HG02610 (cell line): ENCODE measurements at regions not wholly inside any gene's neighbourhood (a gene's known extent, or its start where the extent isn't known, plus 50 kb on each side); places are given as distances from the start of the nearest gene placed in this dataset.

Source experiments
- ATAC-seq: cut with Tn5 transposase; IDR thresholded peaks from one replicate; pipeline ENCODE4 v1.9.1; 2021; ENCODE audit warnings: mild to moderate bottlenecking, moderate library complexity; ENCODE audit not compliant: unreplicated experiment

GRCh38 chr13:74449811-74450524 is 315.8 kb upstream of the KLF12 start:
- ATAC-seq: no peak

- no peak for ATAC-seq
Observed at GRCh38 chr13:74444864-74445479, 310.8 kb upstream of the KLF12 start.

- no peak for ATAC-seq
Observed at GRCh38 chr13:74444161-74444571, 310.0 kb upstream of the KLF12 start.

- no peak for ATAC-seq
Observed at GRCh38 chr13:74443631-74444030, 309.4 kb upstream of the KLF12 start.

- no peak for ATAC-seq
Observed at GRCh38 chr13:74442751-74443150, 308.5 kb upstream of the KLF12 start.

GRCh38 chr13:74438901-74439300 is 304.7 kb upstream of the KLF12 start:
- ATAC-seq: no peak

- ATAC-seq: no peak
Observed at GRCh38 chr13:74434782-74435181, 300.6 kb upstream of the KLF12 start.

- ATAC-seq: no peak
Observed at GRCh38 chr13:74424455-74424854, 290.3 kb upstream of the KLF12 start.

GRCh38 chr13:74423434-74423833 is 289.2 kb upstream of the KLF12 start:
- ATAC-seq: no peak

- ATAC-seq: no peak
Observed at GRCh38 chr13:74414458-74414857, 280.3 kb upstream of the KLF12 start.

GRCh38 chr13:74413482-74413881 is 279.3 kb upstream of the KLF12 start:
- ATAC-seq: no peak

GRCh38 chr13:74409551-74409950 is 275.3 kb upstream of the KLF12 start:
- no peak for ATAC-seq

- no peak for ATAC-seq
Observed at GRCh38 chr13:74406420-74406819, 272.2 kb upstream of the KLF12 start.

- ATAC-seq: no peak
Observed at GRCh38 chr13:74398599-74398998, 264.4 kb upstream of the KLF12 start.

GRCh38 chr13:74389056-74389455 is 254.9 kb upstream of the KLF12 start:
- no peak for ATAC-seq

- ATAC-seq: no peak
Observed at GRCh38 chr13:74388626-74389025, 254.4 kb upstream of the KLF12 start.

GRCh38 chr13:74372511-74372910 is 238.3 kb upstream of the KLF12 start:
- no peak for ATAC-seq

GRCh38 chr13:74367193-74367592 is 233.0 kb upstream of the KLF12 start:
- no peak for ATAC-seq

GRCh38 chr13:74361274-74361673 is 227.1 kb upstream of the KLF12 start:
- ATAC-seq: no peak

GRCh38 chr13:74346960-74347359 is 212.8 kb upstream of the KLF12 start:
- no peak for ATAC-seq

GRCh38 chr13:74338341-74338740 is 204.1 kb upstream of the KLF12 start:
- no peak for ATAC-seq

GRCh38 chr13:74336546-74336945 is 202.3 kb upstream of the KLF12 start:
- ATAC-seq: no peak

GRCh38 chr13:74335370-74335769 is 201.2 kb upstream of the KLF12 start:
- ATAC-seq: no peak
